Heart right ventricle (tissue), 16 donors: ENCODE measurements at regions not wholly inside any gene's neighbourhood (a gene's known extent, or its start where the extent isn't known, plus 50 kb on each side); places are given as distances from the start of the nearest gene placed in this dataset.

ENCODE experiments used
- ATAC-seq, 8 donors: fragments of 200-7000 bp; cut with Tn5 transposase; one replicate each; pipeline ENCODE4 v1.9.1; 2020; ENCODE audit warnings: mild to moderate bottlenecking in 8 of 8, moderate library complexity in 8 of 8, moderate number of reproducible peaks in 1 of 8
- DNase-seq, 2 donors: peaks; one replicate each; pipeline ENCODE4 v3.0.0-alpha.2; 2020
- H3K27ac ChIP-seq, 10 donors: fragments of 200-600 bp; sonication (generic) in 2 of 10; one replicate each; pipeline versions ENCODE4 v1.5.0 to v1.8.0; 2020 to 2022; ENCODE audit warnings: mild to moderate bottlenecking in 3 of 10
- H3K27me3 ChIP-seq, 7 donors: fragments of 200-600 bp; one replicate each; pipeline ENCODE4 v1.8.0; 2021 to 2022; ENCODE audit warnings: mild to moderate bottlenecking in 2 of 7
- H3K36me3 ChIP-seq, 9 donors: fragments of 200-600 bp; sonication (generic) in 1 of 9; one replicate each; pipeline versions ENCODE4 v1.5.0 to v1.8.0; 2020 to 2022; ENCODE audit warnings: mild to moderate bottlenecking in 2 of 9
- H3K4me1 ChIP-seq, 9 donors: fragments of 200-600 bp; sonication (generic) in 1 of 9; one replicate each; pipeline versions ENCODE4 v1.5.0 to v1.8.0; 2020 to 2022; ENCODE audit warnings: mild to moderate bottlenecking in 4 of 9
- H3K4me3 ChIP-seq, 10 donors: fragments of 200-600 bp; sonication (generic) in 2 of 10; one replicate each; pipeline versions ENCODE4 v1.5.0 to v1.8.0; 2020 to 2022; ENCODE audit warnings: mild to moderate bottlenecking in 7 of 10, moderate library complexity in 2 of 10
- H3K9me3 ChIP-seq, 11 donors: fragments of 200-600 bp in 10 of 11; sonication (generic) in 2 of 11; one replicate each; pipeline versions ENCODE4 v1.5.0 to v1.8.0; 2013 to 2022; ENCODE audit warnings: mild to moderate bottlenecking in 2 of 11, control low read depth in 1 of 11, moderate library complexity in 1 of 11
- WGBS, 2 donors: extraction: QIAGEN DNeasy Blood & Tissue Kit; methylation state at CpG; one replicate each; pipeline ENCODE4 v1.1.7; 2013; ENCODE audit warnings: inconsistent platforms in 1 of 2; 5-methylcytosine and 5-hydroxymethylcytosine counted together
- intact Hi-C, 10 donors: fragments of 100-400 bp; cut with DNase I; formaldehyde crosslinking; loops; one replicate each; pipeline versions ENCODE4 v1.11.1 to v1.14.2; 2022
- TF ChIP-seq, protein P1 (sequence below), 9 donors: fragments of 200-600 bp; sonication (generic) in 2 of 9; IDR thresholded peaks; one replicate each; pipeline versions ENCODE4 v1.5.0 to v1.8.0; 2021 to 2022; ENCODE audit warnings: antibody characterized with exemption in 9 of 9, mild to moderate bottlenecking in 5 of 9, moderate library complexity in 1 of 9
- donor health status: Arrhythmogenic right ventricular cardiomyopathy.
- donor health status: ischemic (EF 13 %, LVEDD 7.1; RV severe dilation, severe dysfunction).
- donor health status: healthy with polysubstance abuse.
- donor health status: DM: no; HTN: yes; CAD: no.
- donor health status: DM: no; HTN: no; CAD: no.
- donor health status: ischemic (EF 25% LVEDD 6.9; RV normal size, moderate dysfunction).
- donor health status: ischemic (EF 25% LVEDD 5.7; RV mildly dilated, moderate dysfunction).
- donor health status: healthy.
- donor health status: DM: yes; HTN: yes; CAD: no.
- donor health status: Ischemic cardiomyopathy.
- donor health status: ischemic (EF 35%, LVEDD 5.7; RV mildly dilated, moderate dysfunction).
- donor health status: nonischemic (EF 11% LVEDD 7.7; RV severe dilation, severe dysfunction).
- donor health status: DM: yes; HTN: yes; CAD: no.
- donor health status: PGD.
- donor health status: ischemic (EF 29% LVEDD 5.4; RV normal size, mild dysfunction).
- donor health status: nonischemic (EF 23%, LVEDD 6.1; RV moderate dilation, normal function).

DNA sequence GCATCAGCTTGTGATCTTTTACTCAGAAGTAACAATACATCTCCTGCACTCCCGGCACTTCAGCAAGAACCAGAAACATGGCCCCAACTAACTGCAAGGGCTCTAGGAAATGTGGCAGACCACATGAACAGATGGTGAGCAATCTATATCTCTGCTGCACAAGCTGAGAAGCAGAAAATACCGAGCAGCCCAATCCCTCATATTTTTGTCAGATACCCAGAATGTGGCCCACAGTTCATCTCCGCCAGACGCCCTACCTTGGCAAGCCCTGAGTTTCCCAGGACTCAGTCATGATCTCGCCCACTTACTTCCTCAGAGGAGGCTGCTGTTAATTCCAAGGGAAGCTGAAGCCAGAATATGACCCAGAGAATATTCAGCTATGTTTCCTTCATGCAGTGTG, 63.1 kb upstream of the PHACTR1 start:
- 52 to 60% methylated on average over 5 of the region's 5 CpGs for WGBS, 2 donors
- intact Hi-C loops = no loop called here
- no peak overlapping the region for H3K4me3 ChIP-seq
- no peaks in the 10 kb centered on the region for H3K36me3 ChIP-seq
- TF ChIP-seq, protein P1, sequence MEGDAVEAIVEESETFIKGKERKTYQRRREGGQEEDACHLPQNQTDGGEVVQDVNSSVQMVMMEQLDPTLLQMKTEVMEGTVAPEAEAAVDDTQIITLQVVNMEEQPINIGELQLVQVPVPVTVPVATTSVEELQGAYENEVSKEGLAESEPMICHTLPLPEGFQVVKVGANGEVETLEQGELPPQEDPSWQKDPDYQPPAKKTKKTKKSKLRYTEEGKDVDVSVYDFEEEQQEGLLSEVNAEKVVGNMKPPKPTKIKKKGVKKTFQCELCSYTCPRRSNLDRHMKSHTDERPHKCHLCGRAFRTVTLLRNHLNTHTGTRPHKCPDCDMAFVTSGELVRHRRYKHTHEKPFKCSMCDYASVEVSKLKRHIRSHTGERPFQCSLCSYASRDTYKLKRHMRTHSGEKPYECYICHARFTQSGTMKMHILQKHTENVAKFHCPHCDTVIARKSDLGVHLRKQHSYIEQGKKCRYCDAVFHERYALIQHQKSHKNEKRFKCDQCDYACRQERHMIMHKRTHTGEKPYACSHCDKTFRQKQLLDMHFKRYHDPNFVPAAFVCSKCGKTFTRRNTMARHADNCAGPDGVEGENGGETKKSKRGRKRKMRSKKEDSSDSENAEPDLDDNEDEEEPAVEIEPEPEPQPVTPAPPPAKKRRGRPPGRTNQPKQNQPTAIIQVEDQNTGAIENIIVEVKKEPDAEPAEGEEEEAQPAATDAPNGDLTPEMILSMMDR (IDR thresholded peaks at IDR 0.05) = no peak
- H3K27ac ChIP-seq = no peak overlapping the region
- peak in 1 of 8 donors; percentile 30 for ATAC-seq
- DNase-seq = peak in 1 of 2 donors; percentile 4
- H3K4me1 ChIP-seq = peaks cover 0 to 7% (median 0%) of the 10 kb centered on the region in 9 donors
- peaks cover 0 to 11% (median 0%) of the 10 kb centered on the region in 11 donors for H3K9me3 ChIP-seq
- no peaks in the 10 kb centered on the region for H3K27me3 ChIP-seq

DNA sequence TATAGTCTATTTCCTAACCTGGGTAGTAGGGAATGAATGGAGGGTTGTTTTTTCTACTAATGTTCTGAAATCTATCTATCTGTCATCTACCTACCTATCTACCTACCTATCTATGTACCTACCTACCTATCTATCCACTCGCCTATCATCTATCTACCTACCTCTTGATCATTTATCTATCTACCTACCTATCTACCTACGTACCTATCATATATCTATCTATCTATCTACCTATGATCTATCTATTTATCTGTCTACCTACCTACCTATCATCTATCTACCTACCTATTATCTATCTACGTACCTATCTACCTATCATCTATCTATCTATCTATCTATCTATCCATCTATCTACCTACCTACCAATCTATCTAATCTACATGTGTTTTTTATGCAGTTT, 62.5 kb upstream of the PHACTR1 start:
- intact Hi-C loops = no loop called here
- Histone ChIP-seq H3K9me3 (peaks cover 0 to 9% (median 0%) of the 10 kb centered on the region in 11 donors), H3K27me3 (no peaks in the 10 kb centered on the region), H3K4me1 (peaks cover 0 to 7% (median 0%) of the 10 kb centered on the region in 9 donors), H3K4me3 (no peak overlapping the region), H3K27ac (no peak overlapping the region), H3K36me3 (no peaks in the 10 kb centered on the region)
- no peak for ATAC-seq
- DNase-seq = no peak
- TF ChIP-seq, protein P1 (IDR thresholded peaks at IDR 0.05) = no peak
- WGBS, 2 donors = 80 to 82% methylated on average over 3 of the region's 3 CpGs

DNA sequence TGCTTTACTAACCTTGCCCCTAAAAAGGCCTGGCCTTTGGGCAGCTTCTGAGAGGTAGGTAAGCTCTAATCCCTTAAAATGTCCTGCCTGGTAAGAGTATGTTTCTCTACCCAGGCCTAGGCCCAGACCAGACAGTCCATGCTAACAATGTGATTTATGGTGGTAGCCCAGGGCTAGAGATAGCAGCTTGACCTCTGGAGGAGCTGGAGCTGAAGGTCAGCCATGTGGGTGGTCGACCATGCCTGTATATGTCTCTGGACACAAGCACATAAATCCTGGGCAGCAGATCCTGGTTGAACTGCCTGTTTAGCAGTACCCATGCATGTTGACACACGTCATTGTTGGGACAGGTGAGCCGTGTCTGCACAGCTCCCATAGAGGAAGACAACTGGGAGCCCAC, 62.1 kb upstream of the PHACTR1 start:
- Histone ChIP-seq H3K27me3 (no peaks in the 10 kb centered on the region), H3K9me3 (peaks cover 0 to 5% (median 0%) of the 10 kb centered on the region in 11 donors), H3K27ac (no peak overlapping the region), H3K4me1 (peaks cover 0 to 7% (median 0%) of the 10 kb centered on the region in 9 donors), H3K4me3 (no peak overlapping the region), H3K36me3 (no peaks in the 10 kb centered on the region)
- WGBS, 2 donors = 60 to 62% methylated on average over 3 of the region's 3 CpGs
- TF ChIP-seq, protein P1 (IDR thresholded peaks at IDR 0.05) = no peak
- intact Hi-C loops = no loop called here
- DNase-seq = no peak
- no peak for ATAC-seq

DNA sequence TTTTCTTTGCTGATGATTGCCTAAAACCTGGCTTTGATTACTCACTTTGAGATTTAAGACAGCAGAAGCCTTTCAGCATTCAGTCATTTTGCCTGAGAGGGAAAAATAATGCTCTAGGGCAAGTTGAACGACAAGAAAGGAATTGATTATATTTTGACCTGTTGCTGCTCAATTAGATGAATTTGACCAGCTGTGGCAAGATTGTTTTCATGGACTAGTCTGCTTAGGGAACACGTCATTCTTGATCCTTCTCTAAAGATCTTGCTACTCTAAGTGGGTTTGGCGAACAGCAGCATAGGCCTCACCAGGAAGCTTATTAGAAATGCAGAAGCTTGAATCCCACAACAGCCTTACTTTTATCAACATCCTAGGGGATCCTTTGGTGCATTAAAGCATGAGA, 59.7 kb upstream of the PHACTR1 start:
- DNase-seq (no peak), ATAC-seq (no peak)
- 76% methylated on average over 3 of the region's 3 CpGs for WGBS, 2 donors
- Histone ChIP-seq H3K27ac (no peak overlapping the region), H3K4me3 (no peak overlapping the region), H3K27me3 (peaks cover 0 to 12% (median 0%) of the 10 kb centered on the region in 7 donors), H3K9me3 (no peaks in the 10 kb centered on the region), H3K4me1 (peaks cover 0 to 7% (median 0%) of the 10 kb centered on the region in 9 donors), H3K36me3 (no peaks in the 10 kb centered on the region)
- intact Hi-C loops = no loop called here
- TF ChIP-seq, protein P1 (IDR thresholded peaks at IDR 0.05) = no peak
